Neural progenitor cell (in vitro differentiated cells): ENCODE measurements at regions not wholly inside any gene's neighbourhood (a gene's known extent, or its start where the extent isn't known, plus 50 kb on each side); places are given as distances from the start of the nearest gene placed in this dataset.
A peak's percentile ranks its signal among the peaks of the same experiment; 100 is the strongest.

Experiments used
- DNase-seq: peaks from one replicate; pipeline ENCODE4 v3.0.0-alpha.2; 2016; ENCODE audit warnings: low spot score
- H2AFZ ChIP-seq: fragments of 200-600 bp; sonication (generic); replicated peaks from 2 replicates; pipeline ENCODE4 v1.6.1; 2016; ENCODE audit warnings: antibody characterized with exemption
- H3F3A ChIP-seq: fragments of 200-600 bp; sonication (generic); 2 replicates; pipeline ENCODE4 v1.6.1; 2016; ENCODE audit warnings: antibody characterized with exemption, low read depth
- H3K27ac ChIP-seq: fragments of 200-600 bp; sonication (generic); 2 replicates; pipeline ENCODE4 v1.5.1; 2016; ENCODE audit warnings: mild to moderate bottlenecking
- H3K27me3 ChIP-seq: fragments of 200-600 bp; sonication (generic); 2 replicates; pipeline ENCODE4 v1.6.1; 2016; ENCODE audit warnings: mild to moderate bottlenecking, moderate library complexity
- H3K36me3 ChIP-seq: fragments of 200-600 bp; sonication (generic); 2 replicates; pipeline ENCODE4 v1.5.1; 2016
- H3K4me1 ChIP-seq: fragments of 200-600 bp; sonication (generic); 2 replicates; pipeline ENCODE4 v1.6.1; 2016; ENCODE audit warnings: mixed run types
- H3K4me2 ChIP-seq: fragments of 200-600 bp; sonication (generic); 2 replicates; pipeline ENCODE4 v1.6.1; 2016
- H3K4me3 ChIP-seq: fragments of 200-600 bp; sonication (generic); 2 replicates; pipeline ENCODE4 v1.5.1; 2016
- H3K79me2 ChIP-seq: fragments of 200-600 bp; sonication (generic); 2 replicates; pipeline ENCODE4 v1.6.1; 2016; ENCODE audit warnings: low read depth
- H3K9ac ChIP-seq: fragments of 200-600 bp; sonication (generic); 2 replicates; pipeline ENCODE4 v1.6.1; 2016
- H3K9me3 ChIP-seq: fragments of 200-600 bp; sonication (generic); 2 replicates; pipeline ENCODE4 v1.5.1; 2016; ENCODE audit warnings: low read depth
- H4K20me1 ChIP-seq: fragments of 200-600 bp; sonication (generic); 2 replicates; pipeline ENCODE4 v1.6.1; 2016; ENCODE audit warnings: low read depth
- H3K27ac Mint-ChIP-seq: 3 replicates; pipeline ENCODE4 v1.8.0; 2021; ENCODE audit warnings: mixed read lengths
- H3K27me3 Mint-ChIP-seq: 2 replicates; pipeline ENCODE4 v1.8.0; 2022; ENCODE audit warnings: low read depth, mild to moderate bottlenecking, inconsistent platforms, moderate library complexity, mixed read lengths; ENCODE audit not compliant: insufficient read depth
- H3K36me3 Mint-ChIP-seq: 3 replicates; pipeline ENCODE4 v1.8.0; 2021; ENCODE audit warnings: mixed read lengths
- H3K4me1 Mint-ChIP-seq: 3 replicates; pipeline ENCODE4 v1.8.0; 2021; ENCODE audit warnings: mixed read lengths
- H3K4me3 Mint-ChIP-seq: 3 replicates; pipeline ENCODE4 v1.8.0; 2021; ENCODE audit warnings: mild to moderate bottlenecking, moderate library complexity, mixed read lengths
- H3K9me3 Mint-ChIP-seq: 3 replicates; pipeline ENCODE4 v1.8.0; 2020; ENCODE audit warnings: mixed read lengths
- CTCF ChIP-seq: fragments of 200-600 bp; sonication (generic); IDR thresholded peaks from 2 replicates; pipeline ENCODE4 v1.5.1; 2017; ENCODE audit warnings: antibody characterized with exemption, mild to moderate bottlenecking
- EZH2 ChIP-seq: fragments of 200-600 bp; sonication (generic); IDR thresholded peaks from 2 replicates; pipeline ENCODE4 v1.6.1; 2017; ENCODE audit warnings: antibody characterized with exemption, mild to moderate bottlenecking, moderate library complexity
- EZH2phosphoT487 ChIP-seq: fragments of 200-600 bp; sonication (generic); IDR thresholded peaks from 2 replicates; pipeline ENCODE4 v1.6.1; 2017; ENCODE audit warnings: antibody characterized with exemption

GRCh38 chr2:195575879-195576401, 81.1 kb upstream of the SLC39A10 start:
- H3K9ac ChIP-seq, result no peak overlapping the region
- H3K27me3 Mint-ChIP-seq, result peaks cover 3% of the 10 kb centered on the region
- H3K27ac ChIP-seq, result no peak overlapping the region
- no peak for TF ChIP-seq EZH2
- peak; percentile 34 for TF ChIP-seq CTCF
- TF ChIP-seq EZH2phosphoT487, result no peak
- H3K9me3 ChIP-seq, result no peaks in the 10 kb centered on the region
- no peaks in the 10 kb centered on the region for H4K20me1 ChIP-seq
- H3F3A ChIP-seq, result no peaks in the 10 kb centered on the region
- H3K4me2 ChIP-seq, result no peak overlapping the region
- no peaks in the 10 kb centered on the region for H3K36me3 ChIP-seq
- H3K79me2 ChIP-seq, result no peaks in the 10 kb centered on the region
- H3K4me3 ChIP-seq, result no peak overlapping the region
- DNase-seq, result peak; percentile 16
- no peak overlapping the region for H3K4me3 Mint-ChIP-seq
- H2AFZ ChIP-seq, result no peak overlapping the region
- no peaks in the 10 kb centered on the region for H3K36me3 Mint-ChIP-seq
- H3K27me3 ChIP-seq, result no peaks in the 10 kb centered on the region
- H3K4me1 ChIP-seq, result no peaks in the 10 kb centered on the region
- no peaks in the 10 kb centered on the region for H3K9me3 Mint-ChIP-seq
- no peak overlapping the region for H3K27ac Mint-ChIP-seq
- no peaks in the 10 kb centered on the region for H3K4me1 Mint-ChIP-seq

- Histone ChIP-seq H3K9me3 (no peaks in the 10 kb centered on the region), H3K79me2 (no peaks in the 10 kb centered on the region), H3K27me3 (no peaks in the 10 kb centered on the region), H3K27ac (no peak overlapping the region), H3K4me1 (no peaks in the 10 kb centered on the region), H2AFZ (no peak overlapping the region), H3K9ac (no peak overlapping the region), H3K4me3 (no peak overlapping the region), H3K36me3 (no peaks in the 10 kb centered on the region), H3F3A (no peaks in the 10 kb centered on the region), H4K20me1 (no peaks in the 10 kb centered on the region), H3K4me2 (no peak overlapping the region)
- no peaks in the 10 kb centered on the region for H3K36me3 Mint-ChIP-seq
- H3K9me3 Mint-ChIP-seq, result no peaks in the 10 kb centered on the region
- TF ChIP-seq EZH2 (no peak), EZH2phosphoT487 (no peak), CTCF (no peak)
- H3K4me1 Mint-ChIP-seq, result peaks cover 4% of the 10 kb centered on the region
- no peak overlapping the region for H3K4me3 Mint-ChIP-seq
- H3K27me3 Mint-ChIP-seq, result peaks cover 3% of the 10 kb centered on the region
- no peak overlapping the region for H3K27ac Mint-ChIP-seq
- no peak for DNase-seq
These were observed 82.0 kb upstream of the SLC39A10 start for GRCh38 chr2:195575016-195575415.

- Histone ChIP-seq H4K20me1 (no peaks in the 10 kb centered on the region), H3K9me3 (no peaks in the 10 kb centered on the region), H3K9ac (no peak overlapping the region), H3K4me3 (no peak overlapping the region), H3F3A (no peaks in the 10 kb centered on the region), H3K27me3 (no peaks in the 10 kb centered on the region), H2AFZ (no peak overlapping the region), H3K27ac (no peak overlapping the region), H3K79me2 (no peaks in the 10 kb centered on the region), H3K36me3 (no peaks in the 10 kb centered on the region), H3K4me1 (no peaks in the 10 kb centered on the region), H3K4me2 (no peak overlapping the region)
- H3K36me3 Mint-ChIP-seq, result no peaks in the 10 kb centered on the region
- TF ChIP-seq EZH2phosphoT487 (no peak), EZH2 (no peak), CTCF (no peak)
- peaks cover 5% of the 10 kb centered on the region for H3K9me3 Mint-ChIP-seq
- DNase-seq, result no peak
- peaks cover 3% of the 10 kb centered on the region for H3K27me3 Mint-ChIP-seq
- H3K4me1 Mint-ChIP-seq, result peaks cover 10% of the 10 kb centered on the region
- no peak overlapping the region for H3K27ac Mint-ChIP-seq
- H3K4me3 Mint-ChIP-seq, result no peak overlapping the region
These were observed 82.7 kb upstream of the SLC39A10 start for GRCh38 chr2:195574312-195574711.
